GM21723 (cell line): ENCODE measurements at regions not wholly inside any gene's neighbourhood (a gene's known extent, or its start where the extent isn't known, plus 50 kb on each side); places are given as distances from the start of the nearest gene placed in this dataset.
A peak's percentile ranks its signal among the peaks of the same experiment; 100 is the strongest.

Source experiments
- ATAC-seq: cut with Tn5 transposase; IDR thresholded peaks from one replicate; pipeline ENCODE4 v1.9.1; 2021; ENCODE audit warnings: mild to moderate bottlenecking, moderate library complexity; ENCODE audit not compliant: unreplicated experiment

- ATAC-seq, result no peak
Observed at GRCh38 chrX:39311646-39312045, 510.4 kb downstream of the MID1IP1 start.

GRCh38 chrX:39313146-39313545 lies 511.9 kb downstream of the MID1IP1 start:
- ATAC-seq, result no peak

- ATAC-seq, result no peak
Observed at GRCh38 chrX:39318506-39319343, 517.5 kb downstream of the MID1IP1 start.

GRCh38 chrX:39320165-39320564 lies 518.9 kb downstream of the MID1IP1 start:
- no peak for ATAC-seq

GRCh38 chrX:39322496-39322895 lies 521.2 kb downstream of the MID1IP1 start:
- ATAC-seq, result no peak

GRCh38 chrX:39324233-39324930 lies 523.1 kb downstream of the MID1IP1 start:
- ATAC-seq, result no peak

- no peak for ATAC-seq
Observed at GRCh38 chrX:39327255-39327654, 526.0 kb downstream of the MID1IP1 start.

- ATAC-seq, result no peak
Observed at GRCh38 chrX:39327705-39328104, 526.4 kb downstream of the MID1IP1 start.

- no peak for ATAC-seq
Observed at GRCh38 chrX:39328661-39329060, 527.4 kb downstream of the MID1IP1 start.

- ATAC-seq, result no peak
Observed at GRCh38 chrX:39331082-39331704, 529.9 kb downstream of the MID1IP1 start.

- ATAC-seq, result no peak
Observed at GRCh38 chrX:39333451-39333850, 532.2 kb downstream of the MID1IP1 start.

GRCh38 chrX:39335513-39336235 lies 534.4 kb downstream of the MID1IP1 start:
- ATAC-seq, result no peak

GRCh38 chrX:39336671-39337311 lies 535.5 kb downstream of the MID1IP1 start:
- ATAC-seq, result peak; percentile 93

GRCh38 chrX:39337451-39337850 lies 536.2 kb downstream of the MID1IP1 start:
- no peak for ATAC-seq

GRCh38 chrX:39338583-39338982 lies 537.3 kb downstream of the MID1IP1 start:
- no peak for ATAC-seq

- ATAC-seq, result no peak
Observed at GRCh38 chrX:39356119-39356807, 555.0 kb downstream of the MID1IP1 start.

GRCh38 chrX:39360101-39360500 lies 558.8 kb downstream of the MID1IP1 start:
- no peak for ATAC-seq

- ATAC-seq, result no peak
Observed at GRCh38 chrX:39361736-39362135, 560.5 kb downstream of the MID1IP1 start.

- ATAC-seq, result no peak
Observed at GRCh38 chrX:39367416-39367815, 566.2 kb downstream of the MID1IP1 start.

GRCh38 chrX:39372115-39372514 lies 570.9 kb downstream of the MID1IP1 start:
- ATAC-seq, result no peak
